COLO668 (cell line): ENCODE measurements at regions not wholly inside any gene's neighbourhood (a gene's known extent, or its start where the extent isn't known, plus 50 kb on each side); places are given as distances from the start of the nearest gene placed in this dataset.
"Not testable (repeated sequence)": the region's sequence is repeated elsewhere in the genome, so short reads cannot be mapped to it uniquely, and the experiment has no call there.

Experiments
- DNase-seq: peaks from one replicate; lab custom pipeline; 2025; ENCODE audit not compliant: unreplicated experiment; lab: John Stamatoyannopoulos, UW

GRCh38 chr2:12871694-12872315, 155.1 kb downstream of the TRIB2 start:
- no peak for DNase-seq

DNA sequence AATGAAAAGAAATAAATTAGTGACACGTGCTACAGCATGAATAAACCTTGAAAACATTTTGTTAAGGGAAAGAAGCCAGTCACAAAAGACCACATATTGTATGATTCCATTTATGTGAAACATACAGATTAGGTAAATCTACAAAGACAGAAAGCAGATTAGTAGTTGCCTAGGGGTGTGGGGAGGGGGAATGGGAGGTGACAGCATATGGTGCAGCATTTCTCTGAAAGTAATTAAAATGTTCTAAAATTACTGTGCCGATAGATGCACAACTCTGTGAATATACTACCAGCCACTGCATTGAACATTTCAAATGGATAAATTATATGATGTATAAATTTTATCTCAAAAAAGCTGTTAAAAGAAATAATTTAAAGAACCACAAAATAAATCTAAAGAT, 161.0 kb downstream of the TRIB2 start:
- DNase-seq: no peak

DNA sequence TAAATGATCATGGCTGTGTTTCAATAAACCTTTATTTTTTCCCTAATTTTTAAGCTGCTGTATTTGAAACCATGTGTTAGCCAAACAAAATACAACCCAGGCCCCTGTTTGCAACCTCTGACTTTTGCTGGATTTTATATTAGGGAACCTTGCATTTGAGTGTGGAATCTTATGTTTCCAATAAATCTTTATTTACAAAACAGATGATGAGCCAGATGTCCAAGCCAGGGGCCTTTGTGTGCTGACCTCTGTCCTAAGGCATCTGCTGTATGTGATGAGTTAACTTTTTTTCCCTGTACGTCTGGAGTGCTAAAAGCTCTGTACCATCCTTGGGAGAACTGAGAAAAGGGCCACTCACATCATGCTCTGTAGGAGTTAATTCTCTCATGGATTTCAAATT, 162.9 kb downstream of the TRIB2 start:
- no peak for DNase-seq

GRCh38 chr2:12881952-12882351, 165.2 kb downstream of the TRIB2 start:
- no peak for DNase-seq

DNA sequence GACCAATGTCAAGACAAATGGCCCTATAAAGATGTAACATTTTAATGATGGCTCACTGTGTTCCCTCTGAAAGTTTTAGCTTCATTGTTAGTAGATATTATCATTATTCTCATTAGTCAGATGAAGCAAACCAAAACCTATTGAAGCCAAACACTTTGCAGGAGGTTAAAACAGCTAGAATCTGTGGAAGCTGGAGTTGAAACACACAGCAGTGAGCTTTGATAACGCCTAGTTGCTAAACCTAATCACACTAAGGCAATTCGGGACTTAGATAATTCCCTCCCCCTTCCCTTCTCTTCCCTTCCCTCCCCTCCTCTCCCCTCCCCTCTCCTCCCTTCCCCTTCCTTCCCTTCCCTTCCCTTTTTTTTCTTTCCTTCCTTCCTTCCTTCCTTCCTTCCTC, 165.7 kb downstream of the TRIB2 start:
- no peak for DNase-seq

GRCh38 chr2:12883906-12884305, 167.2 kb downstream of the TRIB2 start:
- no peak for DNase-seq

- DNase-seq: no peak
Measured at GRCh38 chr2:12884713-12885282, 168.1 kb downstream of the TRIB2 start.

- no peak for DNase-seq
Measured at GRCh38 chr2:12890066-12890465, 173.3 kb downstream of the TRIB2 start.

DNA sequence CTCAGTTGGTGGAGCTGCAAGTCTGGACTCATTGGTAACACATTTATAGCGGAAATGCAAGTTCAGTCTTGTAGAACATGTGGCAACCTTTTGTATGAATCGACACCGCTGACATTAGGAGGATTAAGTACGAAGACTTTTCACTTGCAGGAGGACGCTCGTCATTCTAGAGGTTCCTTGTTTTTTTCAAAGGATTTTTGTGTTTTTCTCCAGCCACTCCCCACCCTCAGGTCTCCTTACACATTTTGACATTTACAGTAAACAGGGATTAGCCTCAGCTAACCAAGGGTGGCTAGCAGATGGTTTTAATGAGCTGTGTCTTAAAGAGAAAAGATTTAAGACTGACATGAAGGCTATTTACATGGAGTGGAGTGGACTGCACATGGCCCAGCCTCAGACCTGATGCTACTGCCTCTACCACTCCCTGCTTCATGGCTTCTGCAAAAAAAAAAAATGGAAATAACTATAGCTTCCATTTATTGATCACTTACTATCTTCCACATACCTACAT, 173.8 kb downstream of the TRIB2 start:
- no peak for DNase-seq

- DNase-seq: no peak
Measured at GRCh38 chr2:12895017-12895416, 178.3 kb downstream of the TRIB2 start.

DNA sequence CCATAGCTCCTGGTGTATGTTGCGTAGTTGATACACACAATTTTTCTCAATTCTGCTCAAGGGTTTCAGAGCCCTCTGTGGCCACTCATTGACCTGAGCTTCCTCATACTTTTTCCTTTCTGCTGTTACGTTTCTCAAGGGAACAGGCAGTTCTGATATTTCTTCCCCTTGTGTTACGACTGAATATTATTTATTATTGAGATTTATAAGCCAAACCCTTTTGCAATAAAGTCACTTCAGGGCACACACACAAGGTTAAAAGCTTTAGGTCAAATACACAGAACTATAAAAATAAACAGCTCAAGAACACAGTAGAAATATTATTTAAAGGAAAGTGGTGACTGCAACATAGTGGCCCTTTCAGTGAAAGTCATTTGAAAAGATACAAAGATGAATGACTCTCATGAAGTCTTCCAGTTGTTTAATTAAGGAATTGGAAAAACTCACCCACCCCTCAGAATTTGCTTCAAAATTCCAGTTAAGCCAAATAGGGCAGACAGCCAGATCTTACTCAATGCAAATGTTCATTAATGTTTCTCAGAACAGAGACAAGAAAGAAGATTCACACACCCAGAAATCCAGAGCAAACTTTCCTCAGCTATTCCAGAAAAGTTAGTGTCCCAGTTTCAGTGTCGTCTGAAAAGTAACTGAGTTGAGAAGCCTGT, 179.7 kb downstream of the TRIB2 start:
- DNase-seq: no peak

DNA sequence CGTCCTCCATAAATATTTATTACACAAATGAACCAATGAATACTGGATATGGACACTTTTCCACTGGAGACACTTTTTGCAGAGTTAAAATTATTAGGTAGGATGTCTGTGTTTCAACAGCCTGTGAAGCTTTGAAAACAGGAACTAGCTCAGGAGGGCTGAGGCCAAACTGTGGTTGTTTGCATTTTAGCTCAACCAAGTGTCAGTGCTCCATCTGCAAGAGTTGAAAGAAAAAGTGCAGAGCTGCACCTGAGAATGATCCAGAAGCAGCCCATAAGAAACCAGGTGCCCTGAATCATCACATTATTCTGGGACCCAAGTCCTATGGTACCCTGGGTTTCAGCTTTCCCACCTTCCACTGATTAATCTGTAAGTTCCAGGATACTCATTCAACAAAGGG, 180.4 kb downstream of the TRIB2 start:
- DNase-seq: no peak

GRCh38 chr2:12903272-12903671, 186.5 kb downstream of the TRIB2 start:
- DNase-seq: no peak

DNA sequence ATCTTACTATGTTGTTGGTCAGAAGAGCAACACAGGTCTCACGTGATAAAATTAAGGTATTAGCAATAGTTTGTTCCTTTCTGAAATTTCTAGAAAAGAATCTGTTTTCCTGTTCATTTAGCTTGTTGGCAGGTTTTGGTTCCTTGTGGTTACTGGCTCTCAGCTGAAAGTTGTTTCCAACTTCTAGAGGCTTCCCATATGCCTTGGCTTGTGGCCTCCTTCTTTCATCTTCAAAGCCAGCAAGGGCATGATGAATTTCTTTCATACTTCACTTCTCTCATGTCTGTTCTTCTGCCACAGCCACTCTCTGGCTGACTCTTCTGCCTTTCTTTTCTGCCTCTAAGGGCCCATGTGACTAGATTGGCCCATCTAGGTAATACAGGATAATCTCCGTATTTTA, 193.7 kb downstream of the TRIB2 start:
- no peak for DNase-seq

- no peak for DNase-seq
Measured at GRCh38 chr2:12915787-12916186, 199.1 kb downstream of the TRIB2 start.

DNA sequence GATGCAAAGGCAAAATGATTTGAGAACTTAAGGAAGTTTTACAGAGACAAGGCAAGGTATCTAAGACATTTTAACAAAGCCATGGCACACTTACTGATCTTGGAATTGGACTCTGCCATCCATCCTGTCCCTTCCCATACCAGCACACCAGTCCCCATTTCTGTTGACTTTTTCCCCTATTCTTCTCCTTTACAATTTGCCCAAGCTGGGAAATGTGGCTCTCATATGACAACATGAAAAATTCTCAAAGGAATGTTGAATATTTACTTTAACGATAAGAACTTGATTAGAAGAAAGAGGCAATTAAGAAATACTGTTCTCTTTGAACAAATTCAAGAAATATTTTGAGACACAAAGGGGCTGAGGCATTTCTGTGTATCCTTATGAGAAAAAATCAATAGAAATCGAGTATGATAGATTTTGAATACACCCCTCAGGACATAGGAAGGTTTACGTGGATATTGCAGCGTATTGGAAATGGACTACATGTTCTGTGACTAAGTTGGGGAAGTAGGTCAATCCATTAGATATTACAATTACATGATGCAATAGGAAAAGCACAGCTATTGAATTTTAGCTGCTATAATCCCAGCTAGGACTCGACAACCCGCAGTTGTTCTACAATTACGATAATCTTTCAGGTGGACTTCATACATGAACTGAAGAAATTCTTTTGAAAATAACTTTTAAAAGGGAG, 201.6 kb downstream of the TRIB2 start:
- no peak for DNase-seq

GRCh38 chr2:12918835-12919445, 202.2 kb downstream of the TRIB2 start:
- no peak for DNase-seq

DNA sequence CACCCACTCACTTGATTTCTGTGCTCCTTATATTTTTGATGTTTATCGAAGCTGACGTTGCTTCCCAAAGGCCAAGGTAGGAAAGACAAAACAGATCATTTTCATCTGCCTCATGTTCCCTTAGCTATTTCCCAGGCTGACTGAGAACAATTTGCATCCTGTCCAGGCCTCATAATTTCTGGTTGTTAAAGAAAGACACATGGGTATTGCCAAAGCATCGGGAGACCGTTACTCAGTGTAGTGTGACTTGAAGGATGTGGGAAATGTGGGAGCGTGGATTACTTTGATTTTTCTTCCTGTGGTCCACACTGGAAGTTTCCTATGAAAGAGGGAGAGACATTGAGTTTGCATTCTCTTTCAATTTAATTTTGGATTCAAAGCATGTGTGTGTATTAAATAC, 204.6 kb downstream of the TRIB2 start:
- no peak for DNase-seq

DNA sequence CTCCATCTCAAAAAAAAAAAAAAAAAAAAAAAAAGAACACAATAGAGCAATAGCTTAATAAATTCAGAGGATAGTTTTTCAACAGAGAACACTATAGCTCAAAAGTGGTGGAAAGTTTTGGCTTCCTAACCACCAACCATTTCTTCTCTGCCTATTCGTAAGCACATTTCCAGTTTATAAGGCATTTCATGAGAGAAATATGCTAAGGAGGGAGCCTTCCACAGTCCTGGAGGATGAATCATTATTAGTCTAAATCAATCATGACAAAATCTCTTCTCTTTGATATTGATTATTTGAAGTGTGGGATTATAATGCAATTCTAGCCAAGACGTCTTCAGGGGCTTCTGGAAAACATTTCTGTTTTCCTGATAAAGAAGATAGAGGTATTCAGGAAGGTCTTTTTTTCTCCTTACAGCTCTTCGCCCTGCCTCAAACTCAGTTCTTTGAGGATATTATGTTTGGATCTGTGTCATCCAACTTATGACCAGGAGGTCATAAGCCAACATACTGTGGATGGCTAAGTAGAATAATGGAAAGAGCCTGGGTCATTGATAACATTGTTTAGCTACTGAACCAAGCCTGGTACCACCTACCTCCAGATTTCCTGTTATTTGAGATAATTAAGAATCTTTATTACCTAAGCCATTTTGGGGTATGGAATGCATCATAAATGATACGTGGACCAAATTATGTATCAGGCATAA, 207.3 kb downstream of the TRIB2 start:
- no peak for DNase-seq

DNA sequence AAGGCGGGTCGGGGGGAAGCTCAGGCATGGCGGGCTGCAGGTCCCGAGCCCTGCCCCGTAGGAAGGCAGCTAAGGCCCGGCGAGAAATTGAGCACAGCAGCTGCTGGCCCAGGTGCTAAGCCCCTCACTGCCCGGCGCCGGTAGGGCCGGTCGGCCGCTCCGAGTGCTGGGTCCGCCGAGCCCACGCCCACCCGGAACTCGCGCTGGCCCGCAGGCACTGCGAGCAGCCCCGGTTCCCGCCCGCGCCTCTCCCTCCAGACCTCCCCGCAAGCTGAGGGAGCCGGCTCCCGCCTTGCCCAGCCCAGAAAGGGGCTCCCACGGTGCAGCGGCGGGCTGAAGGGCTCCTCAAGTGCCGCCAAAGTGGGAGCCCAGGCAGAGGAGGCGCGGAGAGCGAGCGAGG, 209.9 kb downstream of the TRIB2 start:
- not testable (repeated sequence) for DNase-seq
